Pulmonary artery endothelial cell (primary cell): ENCODE measurements at regions not wholly inside any gene's neighbourhood (a gene's known extent, or its start where the extent isn't known, plus 50 kb on each side); places are given as distances from the start of the nearest gene placed in this dataset.

Source experiments
- DNase-seq: peaks from one replicate; pipeline ENCODE4 v3.0.0-alpha.2; 2011; ENCODE audit warnings: low read depth, low spot score

DNA sequence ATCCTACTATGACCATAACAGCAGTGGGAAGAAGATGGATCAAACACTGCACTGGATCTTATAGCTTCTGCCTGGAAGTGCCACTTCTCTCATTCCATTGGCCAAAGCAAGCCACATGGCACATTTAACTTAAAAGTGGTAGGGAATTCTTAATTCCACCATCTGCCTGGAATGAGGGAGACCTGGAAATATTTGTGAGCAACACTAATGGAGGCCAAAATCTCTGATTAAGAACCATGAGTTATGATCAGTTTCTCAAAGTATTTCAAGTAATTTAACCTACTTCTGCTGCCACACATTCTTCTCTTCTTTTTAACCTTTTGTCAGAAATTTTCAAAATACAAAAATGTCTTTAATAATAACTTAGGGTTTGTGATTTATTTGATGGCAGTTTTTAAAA, 154.0 kb upstream of the C1orf87 start:
- DNase-seq = no peak

DNA sequence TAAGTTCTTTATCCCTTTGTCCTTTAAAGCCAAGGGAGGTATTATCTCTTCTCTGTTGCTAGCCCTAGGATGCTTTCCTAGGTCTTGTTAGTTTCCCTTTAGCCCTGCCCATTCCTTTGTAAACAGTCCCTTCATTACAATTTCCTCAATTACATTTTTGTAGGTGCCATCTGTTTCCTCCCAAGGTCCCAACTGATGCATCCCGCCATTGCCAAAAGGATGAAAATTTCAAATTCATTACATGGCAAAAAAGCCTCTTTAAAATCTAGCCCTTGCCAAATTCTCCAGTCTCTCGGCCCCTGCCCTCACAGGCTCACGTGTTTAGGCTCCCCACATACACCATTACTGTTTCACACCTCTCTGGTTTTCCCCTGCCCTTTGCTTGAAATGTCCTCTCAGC, 151.9 kb upstream of the C1orf87 start:
- DNase-seq = no peak

DNA sequence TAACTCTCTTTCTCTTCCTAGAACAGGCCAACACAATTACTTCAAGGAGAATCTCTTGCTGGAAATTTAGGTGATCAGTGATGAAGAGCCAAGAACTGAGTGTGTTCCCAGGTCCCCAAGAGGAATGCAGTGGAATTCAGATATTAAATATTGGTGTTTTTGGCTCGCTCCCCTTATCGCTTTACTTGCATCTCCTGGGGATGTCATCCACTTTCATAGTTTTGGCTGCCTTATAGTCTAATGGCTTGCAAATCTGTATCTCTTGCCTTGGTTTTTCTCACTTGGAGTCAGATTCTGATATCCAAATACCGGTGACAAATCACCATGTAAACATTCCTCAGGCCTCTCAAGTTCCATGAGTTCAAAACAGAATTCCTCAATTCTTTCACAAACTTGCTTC, 151.0 kb upstream of the C1orf87 start:
- DNase-seq = no peak

DNA sequence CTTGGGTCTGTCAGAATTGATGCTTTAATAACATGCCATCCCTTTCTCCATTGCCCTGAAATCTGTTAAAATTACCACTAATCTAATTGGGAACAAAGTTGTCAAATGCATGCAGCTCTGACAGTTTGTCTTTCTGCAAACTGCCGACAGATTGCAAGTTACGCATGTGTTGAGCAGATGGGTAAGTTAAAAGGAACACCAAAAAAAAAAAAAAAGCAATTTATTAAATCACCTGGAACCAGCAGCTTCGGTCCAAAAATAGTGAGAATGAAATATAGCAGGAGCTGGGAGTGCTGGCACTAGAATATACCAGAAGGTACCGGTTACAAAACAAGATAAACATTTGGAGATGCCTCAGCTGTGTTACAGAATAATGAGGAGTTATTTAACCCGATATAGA, 149.6 kb upstream of the C1orf87 start:
- no peak for DNase-seq

DNA sequence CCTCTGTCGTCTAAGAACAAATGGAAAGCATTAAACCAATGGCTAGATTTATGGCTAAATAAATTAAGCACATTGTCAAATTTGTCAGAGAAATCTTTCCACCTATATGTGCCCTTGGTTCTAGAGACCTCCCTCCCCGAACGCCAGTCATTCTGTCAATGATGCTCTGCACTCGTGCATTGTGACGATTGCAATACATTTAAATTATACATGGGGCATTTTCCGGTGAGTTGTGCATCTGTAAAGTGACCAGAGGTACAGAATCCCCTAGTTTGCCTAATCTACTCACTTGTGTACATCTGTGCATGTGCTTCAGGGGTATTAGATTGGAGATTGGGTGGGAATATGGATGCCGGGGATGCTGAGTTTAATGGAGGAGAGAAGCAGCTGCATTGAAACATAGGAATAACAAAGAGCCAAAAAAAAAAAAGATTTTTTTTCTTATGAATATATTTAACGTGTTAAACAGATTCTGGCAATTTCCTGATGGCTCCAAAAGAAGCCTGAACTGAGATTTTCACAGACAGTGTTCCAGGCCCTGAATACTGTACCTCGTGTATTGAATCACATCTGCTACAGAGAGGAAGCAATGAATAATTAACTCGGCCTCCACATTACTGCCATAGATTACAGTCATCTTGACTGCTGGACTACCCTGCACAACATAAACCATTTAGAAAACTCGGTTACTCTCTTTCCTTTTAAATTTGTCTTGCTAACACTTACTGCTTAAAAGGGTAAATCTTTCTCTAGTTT, 149.0 kb upstream of the C1orf87 start:
- no peak for DNase-seq

DNA sequence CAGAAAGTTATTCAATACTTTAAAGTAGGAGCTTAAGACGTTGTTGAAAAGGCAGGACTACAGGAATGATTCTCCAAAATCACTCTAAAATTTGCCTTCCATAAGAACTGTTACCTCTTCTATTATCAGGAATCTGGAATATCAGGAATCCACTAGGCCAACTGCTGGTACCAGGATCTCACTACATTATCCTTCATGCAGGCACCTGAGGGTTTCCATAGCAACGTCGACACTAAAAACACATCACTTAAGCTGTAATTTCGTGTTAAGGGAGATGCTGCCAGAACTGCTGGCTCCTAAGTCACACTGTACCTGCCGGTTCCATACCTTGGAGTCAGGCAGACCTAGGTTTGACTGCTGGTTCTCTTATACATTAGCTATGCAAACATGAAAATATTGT, 139.7 kb upstream of the C1orf87 start:
- no peak for DNase-seq

DNA sequence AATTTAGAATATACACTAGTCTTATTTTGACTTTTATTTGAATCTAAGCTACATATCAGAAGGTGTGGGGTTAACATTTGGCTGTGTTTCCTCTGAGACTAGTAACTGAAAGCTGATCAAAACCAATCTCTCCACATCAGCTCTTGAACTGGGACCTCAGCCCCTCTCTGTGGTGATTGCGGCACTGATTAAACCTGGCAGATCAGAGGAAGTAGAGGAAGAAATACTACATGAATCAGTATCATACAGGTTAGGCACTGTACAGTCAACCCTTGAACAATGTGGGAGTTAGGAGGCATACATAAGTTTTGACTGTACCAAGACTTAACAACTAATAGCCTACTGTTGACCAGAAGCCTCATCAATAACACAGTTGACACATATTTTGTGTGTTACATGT, 122.5 kb upstream of the C1orf87 start:
- DNase-seq = no peak

DNA sequence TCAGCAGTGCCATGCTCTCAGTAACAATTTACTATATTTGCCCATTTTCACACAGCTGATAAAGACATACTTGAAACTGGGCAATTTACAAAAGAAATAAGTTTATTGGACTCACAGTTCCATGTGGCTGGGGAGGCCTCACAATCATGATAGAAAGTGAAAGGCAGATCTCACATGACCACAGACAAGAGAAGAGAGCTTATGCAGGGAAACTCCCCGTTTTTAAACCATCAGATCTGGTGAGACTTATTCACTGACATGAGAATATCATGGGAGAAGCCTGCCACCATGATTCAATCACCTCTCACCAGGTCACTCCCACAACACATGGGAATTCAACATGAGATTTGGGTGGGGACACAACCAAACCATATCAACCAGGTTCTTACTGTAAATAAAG, 112.1 kb upstream of the C1orf87 start:
- no peak for DNase-seq

DNA sequence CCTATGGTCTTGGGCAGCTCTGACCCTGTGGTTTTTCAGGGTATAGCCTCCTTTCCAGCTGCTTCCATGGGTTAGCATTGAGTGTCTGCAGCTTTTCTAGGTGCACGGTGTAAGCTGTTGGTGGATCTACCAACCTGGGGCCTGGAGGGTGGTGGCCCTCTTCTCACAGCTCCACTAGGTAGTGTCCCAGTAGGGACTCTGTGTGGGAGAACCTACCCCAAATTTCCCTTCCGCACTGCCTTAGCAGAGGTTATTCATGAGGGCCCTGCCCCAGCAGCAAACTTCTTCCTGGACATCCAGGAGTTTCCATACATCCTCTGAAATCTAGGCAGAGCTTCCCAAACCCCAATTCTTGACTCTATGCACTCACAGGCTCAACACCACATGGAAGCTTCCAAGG, 111.0 kb upstream of the C1orf87 start:
- DNase-seq = no peak

DNA sequence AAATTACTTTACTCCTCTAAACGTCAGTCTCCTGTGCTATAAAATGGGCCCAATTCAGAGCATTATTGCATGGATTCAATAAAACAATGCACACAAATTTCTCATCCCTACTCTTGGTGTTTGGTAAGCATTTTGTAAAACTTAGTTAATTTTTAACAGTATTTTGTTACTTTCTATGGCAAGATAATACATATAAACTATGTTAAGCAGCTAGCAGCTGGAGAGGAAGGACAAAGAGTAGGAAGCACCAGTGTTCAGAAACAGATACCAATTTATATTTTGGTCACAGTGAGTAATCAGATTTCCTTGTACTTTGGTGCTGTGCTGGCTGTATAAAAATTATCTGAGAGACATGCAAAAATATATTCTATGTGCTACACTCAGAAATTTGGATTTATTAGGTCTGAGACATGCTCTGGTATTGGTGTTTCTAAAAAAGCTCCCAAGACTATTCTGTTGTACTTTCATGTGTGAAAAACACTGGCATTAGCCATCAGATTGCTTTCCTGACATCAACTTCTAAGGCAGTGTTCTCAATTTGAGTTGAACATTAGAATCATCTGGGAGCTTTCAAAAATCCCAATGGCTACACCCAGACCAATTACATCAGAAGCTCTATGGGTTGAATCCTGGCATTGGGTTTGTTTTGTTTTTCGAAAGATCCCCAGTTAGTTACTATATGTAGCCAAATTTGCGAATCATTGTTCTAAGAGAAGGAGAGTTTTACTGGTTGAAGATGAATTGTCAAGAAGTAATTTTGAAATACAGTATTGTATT, 100.3 kb upstream of the C1orf87 start:
- no peak for DNase-seq

DNA sequence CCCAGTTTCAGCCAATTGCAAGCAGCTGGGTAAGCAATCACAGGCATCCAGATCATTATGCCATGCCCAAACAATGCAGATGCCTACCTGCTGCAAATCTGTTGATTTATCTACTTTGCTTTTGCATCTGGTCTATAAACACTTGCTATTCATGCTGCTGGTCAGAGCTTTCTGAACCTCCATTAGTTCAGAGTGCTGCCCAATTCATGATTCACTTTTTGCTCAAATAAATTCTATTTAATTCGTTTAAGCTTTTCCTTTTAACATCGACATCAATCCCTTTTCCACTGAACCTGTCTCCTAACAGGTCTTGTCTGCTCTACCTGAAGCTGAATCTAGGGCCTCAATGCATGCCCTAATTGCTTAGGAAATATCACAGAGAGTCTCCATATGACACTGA, 99.4 kb upstream of the C1orf87 start:
- no peak for DNase-seq

DNA sequence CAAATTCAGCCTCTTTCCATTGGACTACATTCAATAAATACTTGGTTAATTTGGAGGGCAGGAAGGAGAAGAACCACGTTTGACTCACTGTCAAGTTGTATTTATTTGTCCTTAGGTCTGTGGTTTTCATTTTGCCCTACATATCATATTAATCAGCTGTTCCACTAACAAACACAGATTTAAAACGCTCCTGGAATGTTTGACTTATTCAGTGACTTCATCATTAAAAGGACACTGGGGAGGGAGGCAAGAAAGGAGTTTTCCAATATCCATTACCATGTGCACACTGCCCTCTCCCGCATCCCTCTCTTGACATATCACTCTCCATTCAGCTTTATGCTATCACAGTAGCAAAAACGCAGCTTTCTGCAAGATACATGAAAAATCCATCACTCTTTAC, 98.2 kb upstream of the C1orf87 start:
- no peak for DNase-seq

DNA sequence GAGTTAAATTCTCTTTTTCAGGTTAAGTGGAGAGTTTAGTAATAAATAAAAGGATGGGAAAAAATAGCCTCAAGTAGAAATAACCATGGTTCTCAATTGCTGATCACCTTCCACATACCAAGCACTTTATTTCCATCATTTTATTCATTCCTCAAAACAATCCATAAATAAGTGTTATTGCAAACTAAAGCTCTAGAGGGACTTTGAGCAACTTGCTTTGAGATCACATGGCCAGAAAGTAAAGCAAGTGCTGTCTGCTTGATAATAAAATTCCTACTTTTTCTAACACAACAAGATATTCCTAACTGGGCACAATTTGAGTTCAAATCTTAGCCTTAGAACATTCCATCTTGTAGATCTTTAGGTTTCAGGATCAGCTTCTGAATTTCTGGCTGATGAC, 97.1 kb upstream of the C1orf87 start:
- DNase-seq = no peak

DNA sequence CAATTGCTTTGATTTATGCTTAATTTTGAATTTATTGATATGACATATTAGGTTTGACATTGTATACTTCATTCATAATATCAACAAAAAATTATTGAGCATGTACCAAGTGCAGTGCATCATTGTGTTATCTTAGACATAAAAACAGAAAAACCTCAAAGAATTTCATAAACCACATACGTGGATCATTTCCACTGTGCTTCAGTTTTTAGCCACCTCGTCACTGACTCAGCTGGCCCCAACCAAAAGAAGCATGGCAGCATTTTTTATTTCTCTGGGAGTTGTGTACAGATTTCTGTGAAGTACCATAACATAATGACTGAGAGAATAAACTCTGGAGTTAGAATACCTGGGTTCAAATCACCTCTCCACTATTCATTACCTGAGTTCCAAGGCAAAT, 95.6 kb upstream of the C1orf87 start:
- DNase-seq = no peak

DNA sequence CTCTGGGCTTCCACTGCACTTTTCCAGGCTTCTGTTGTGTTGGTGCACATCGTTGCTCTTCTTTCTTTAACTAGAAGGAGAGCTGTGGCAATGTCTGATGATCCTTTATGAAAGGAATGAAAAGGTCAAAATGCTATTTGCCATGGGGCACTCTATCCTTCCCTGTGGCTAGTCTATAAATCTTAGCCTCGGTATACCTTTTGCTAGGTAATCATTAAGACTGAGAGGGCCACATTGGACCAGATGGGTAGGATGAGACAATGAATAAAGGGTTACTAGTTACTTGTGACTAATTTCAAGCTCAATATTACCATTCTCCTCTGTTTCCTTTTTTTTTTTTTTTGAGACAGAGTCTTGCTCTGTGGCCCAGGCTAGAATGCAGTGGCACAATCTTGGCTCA, 89.4 kb upstream of the C1orf87 start:
- DNase-seq = no peak

DNA sequence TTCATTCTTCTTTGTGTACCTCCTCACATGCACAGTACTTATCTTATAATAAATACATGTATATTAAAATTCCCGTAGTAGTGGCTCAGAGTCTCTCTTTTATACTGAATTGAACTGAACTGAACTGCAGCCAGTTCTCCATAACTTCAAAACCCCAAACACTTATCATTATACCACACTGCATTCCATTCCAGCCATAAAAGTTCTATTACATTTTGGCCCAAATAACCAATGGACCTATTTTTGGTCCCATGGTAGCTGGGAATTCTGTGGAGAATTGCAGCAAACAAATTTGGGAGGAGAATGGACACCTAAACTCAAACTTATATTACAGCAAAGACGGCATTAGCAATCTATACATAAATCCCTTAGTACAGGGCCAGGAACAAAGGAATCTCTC, 86.6 kb upstream of the C1orf87 start:
- no peak for DNase-seq

DNA sequence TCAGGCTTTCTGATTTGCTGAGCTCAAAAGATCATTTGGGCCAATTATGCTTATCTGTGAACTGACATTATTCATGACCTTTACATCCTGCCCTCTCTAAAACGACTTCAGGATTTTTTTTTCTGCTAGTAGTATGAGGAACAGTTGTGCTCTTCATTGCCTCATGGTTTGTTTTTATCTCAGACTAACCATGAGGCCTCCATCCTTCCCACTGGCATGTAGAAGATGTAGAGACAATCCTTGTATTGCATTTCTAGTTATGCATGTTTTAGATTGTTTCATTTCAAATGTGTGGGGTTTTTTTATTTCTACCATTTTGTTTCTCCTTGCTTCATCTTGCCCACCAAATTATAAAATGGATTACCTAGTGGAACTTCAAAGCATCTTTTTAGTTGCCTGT, 82.8 kb upstream of the C1orf87 start:
- no peak for DNase-seq

DNA sequence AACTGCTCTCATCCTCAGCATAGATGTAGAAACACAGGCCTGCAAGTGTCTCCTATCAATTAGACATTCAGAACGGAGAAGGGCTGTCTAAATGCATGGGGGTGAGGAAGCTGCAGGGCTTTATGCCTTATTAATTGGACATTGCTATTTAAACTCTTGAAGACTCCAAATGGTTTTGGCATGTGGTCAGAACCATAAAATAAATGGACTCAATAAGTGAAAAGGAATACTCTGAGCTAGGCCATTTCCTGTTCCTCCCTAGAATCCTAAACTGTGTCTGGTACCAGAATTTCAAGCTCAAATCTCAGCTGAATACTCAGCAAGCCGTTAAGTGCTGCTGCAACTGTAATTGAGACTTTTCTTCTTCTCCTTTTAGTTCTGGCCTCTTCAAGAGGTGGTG, 80.4 kb upstream of the C1orf87 start:
- DNase-seq = no peak

DNA sequence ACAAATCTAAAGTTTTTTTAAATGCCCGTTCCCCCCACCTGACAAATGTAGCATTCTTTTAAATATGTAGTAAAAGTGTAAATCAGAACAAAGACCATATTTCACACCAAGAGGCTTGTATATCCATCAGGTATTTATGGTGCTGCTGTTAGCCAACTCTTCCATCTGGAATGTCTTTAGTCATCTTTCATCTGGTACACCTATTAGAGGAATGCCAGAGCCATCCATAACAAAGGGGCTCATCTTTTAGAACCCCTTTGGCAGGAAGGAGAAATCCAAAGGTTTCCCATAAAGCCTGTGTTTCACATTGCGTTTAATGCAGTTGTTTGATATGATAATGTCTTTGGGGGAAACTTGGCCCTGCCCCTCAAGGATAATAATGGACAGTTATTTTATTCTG, 79.3 kb upstream of the C1orf87 start:
- no peak for DNase-seq

DNA sequence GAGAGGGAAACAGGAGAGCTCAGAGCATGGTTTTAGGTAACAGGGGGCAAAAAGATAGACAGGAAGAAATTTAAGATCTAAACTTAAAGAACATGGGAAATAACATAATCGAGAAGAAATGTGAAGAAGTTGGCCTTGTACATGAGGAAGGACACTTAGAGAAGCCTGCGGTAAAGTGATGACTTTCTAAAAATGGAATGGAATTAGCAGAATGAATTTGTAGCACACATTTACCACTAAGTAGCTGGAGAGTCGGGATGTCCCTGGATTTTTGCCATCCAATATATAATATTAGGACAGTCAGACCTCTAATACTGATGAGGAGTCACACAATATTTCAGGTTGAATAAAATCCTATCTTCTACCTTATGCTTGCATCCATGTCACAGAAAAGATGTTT, 77.7 kb upstream of the C1orf87 start:
- DNase-seq = no peak

DNA sequence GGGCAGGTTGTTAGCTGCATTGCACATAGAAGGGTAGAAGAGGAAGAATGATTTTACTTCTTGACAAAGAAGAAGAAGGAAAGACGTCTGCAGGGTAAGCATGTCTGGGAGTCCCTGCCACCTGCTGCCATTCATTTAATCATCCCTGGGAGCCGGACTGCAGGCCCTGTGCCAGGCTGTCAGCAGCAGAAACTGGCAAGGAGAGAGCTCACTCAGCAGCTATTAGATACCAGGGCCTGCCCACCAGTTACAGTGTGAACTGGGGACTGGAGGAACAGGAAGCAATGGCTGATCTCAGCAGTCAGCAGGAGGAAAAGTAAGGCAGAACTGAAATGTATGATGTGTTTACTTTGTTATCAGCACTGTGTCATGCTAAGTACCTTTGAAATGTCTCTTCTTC, 75.7 kb upstream of the C1orf87 start:
- DNase-seq = no peak

DNA sequence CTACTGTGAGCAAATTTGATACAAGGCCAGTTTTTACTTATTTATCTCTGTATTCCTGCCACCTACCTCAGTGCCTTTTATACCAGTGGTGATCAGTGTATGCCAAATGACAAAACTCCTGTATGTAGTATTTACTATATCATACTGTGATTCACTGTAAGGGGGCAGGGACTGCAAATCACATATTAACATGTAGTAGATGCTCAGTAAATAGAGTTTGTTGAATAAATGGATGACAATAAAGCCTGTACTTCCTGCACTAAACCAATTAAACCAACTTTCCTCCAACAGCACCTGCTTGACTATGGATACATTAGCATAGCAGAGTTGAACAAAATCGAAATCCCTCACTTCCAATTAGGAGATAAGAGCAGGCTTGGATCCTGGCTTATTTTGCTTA, 73.3 kb upstream of the C1orf87 start:
- DNase-seq = no peak

DNA sequence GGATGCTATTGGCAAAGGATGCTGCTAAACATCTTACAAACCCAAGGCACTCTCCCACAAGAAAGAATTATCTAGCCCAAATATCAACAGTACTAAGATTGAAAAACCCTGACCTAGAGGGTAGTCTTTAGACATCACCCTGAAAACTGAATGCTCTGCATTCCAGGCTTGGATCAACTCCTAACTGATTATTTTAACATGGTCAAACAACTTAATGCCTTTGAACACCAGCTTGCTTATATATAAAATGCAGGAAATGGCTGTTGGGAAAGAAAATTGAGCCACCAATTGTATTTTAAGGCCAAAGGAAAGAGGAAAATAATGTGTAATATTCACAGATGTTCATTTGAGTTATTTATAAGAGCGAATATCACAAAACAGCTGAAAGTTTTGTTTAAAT, 72.2 kb upstream of the C1orf87 start:
- DNase-seq = no peak
